ENCODE measurements at regions not wholly inside any gene's neighbourhood (a gene's known extent, or its start where the extent isn't known, plus 50 kb on each side); places are given as distances from the start of the nearest gene placed in this dataset.
"Not testable (repeated sequence)": the region's sequence is repeated elsewhere in the genome, so short reads cannot be mapped to it uniquely, and the experiment has no call there.

- DNase-seq (ENCODE audit: low spot score): no peak
These were observed 1015.5 kb upstream of the MIR17HG start for GRCh38 chr13:90331974-90332373.

GRCh38 chr13:90336507-90336906 lies 1011.0 kb upstream of the MIR17HG start:
- no peak for DNase-seq (ENCODE audit: low spot score)

GRCh38 chr13:90341348-90341747 lies 1006.1 kb upstream of the MIR17HG start:
- DNase-seq (ENCODE audit: low spot score): not testable (repeated sequence)

GRCh38 chr13:90348477-90349136 lies 998.9 kb upstream of the MIR17HG start:
- not testable (repeated sequence) for DNase-seq (ENCODE audit: low spot score)

- DNase-seq (ENCODE audit: low spot score): no peak
These were observed 994.7 kb upstream of the MIR17HG start for GRCh38 chr13:90352763-90353162.

- no peak for DNase-seq (ENCODE audit: low spot score)
These were observed 992.2 kb upstream of the MIR17HG start for GRCh38 chr13:90355162-90355751.

GRCh38 chr13:90360785-90361184 lies 986.7 kb upstream of the MIR17HG start:
- no peak for DNase-seq (ENCODE audit: low spot score)

GRCh38 chr13:90362707-90363106 lies 984.8 kb upstream of the MIR17HG start:
- DNase-seq (ENCODE audit: low spot score): no peak

GRCh38 chr13:90365130-90365529 lies 982.4 kb upstream of the MIR17HG start:
- no peak for DNase-seq (ENCODE audit: low spot score)

- DNase-seq (ENCODE audit: low spot score): no peak
These were observed 973.3 kb upstream of the MIR17HG start for GRCh38 chr13:90374168-90374567.

- DNase-seq (ENCODE audit: low spot score): no peak
These were observed 971.6 kb upstream of the MIR17HG start for GRCh38 chr13:90375851-90376250.

- DNase-seq (ENCODE audit: low spot score): no peak
These were observed 965.1 kb upstream of the MIR17HG start for GRCh38 chr13:90382425-90382824.

GRCh38 chr13:90385781-90386489 lies 961.6 kb upstream of the MIR17HG start:
- DNase-seq (ENCODE audit: low spot score): no peak

- DNase-seq (ENCODE audit: low spot score): no peak
These were observed 958.5 kb upstream of the MIR17HG start for GRCh38 chr13:90388887-90389452.

GRCh38 chr13:90389537-90389936 lies 958.0 kb upstream of the MIR17HG start:
- no peak for DNase-seq (ENCODE audit: low spot score)

- no peak for DNase-seq (ENCODE audit: low spot score)
These were observed 954.1 kb upstream of the MIR17HG start for GRCh38 chr13:90393408-90393807.

GRCh38 chr13:90395348-90395747 lies 952.1 kb upstream of the MIR17HG start:
- no peak for DNase-seq (ENCODE audit: low spot score)

GRCh38 chr13:90395846-90396245 lies 951.6 kb upstream of the MIR17HG start:
- no peak for DNase-seq (ENCODE audit: low spot score)

- DNase-seq (ENCODE audit: low spot score): no peak
These were observed 951.2 kb upstream of the MIR17HG start for GRCh38 chr13:90396266-90396665.

GRCh38 chr13:90397503-90397902 lies 950.0 kb upstream of the MIR17HG start:
- DNase-seq (ENCODE audit: low spot score): no peak

GRCh38 chr13:90400372-90400771 lies 947.1 kb upstream of the MIR17HG start:
- DNase-seq (ENCODE audit: low spot score): no peak

GRCh38 chr13:90401150-90401549 lies 946.3 kb upstream of the MIR17HG start:
- DNase-seq (ENCODE audit: low spot score): no peak

GRCh38 chr13:90402102-90402501 lies 945.4 kb upstream of the MIR17HG start:
- DNase-seq (ENCODE audit: low spot score): no peak

Measured in activated CD4-positive, alpha-beta T cell treated with anti-CD3 and anti-CD28 coated beads, Interleukin-2, Interleukin-4, amounts not matched to agents 100 ng/mL and 50 ng/mL, durations not matched to agents 16 hours and 8 hours (primary cell).